ENCODE measurements at regions not wholly inside any gene's neighbourhood (a gene's known extent, or its start where the extent isn't known, plus 50 kb on each side); places are given as distances from the start of the nearest gene placed in this dataset.
A peak's percentile ranks its signal among the peaks of the same experiment; 100 is the strongest.

DNA sequence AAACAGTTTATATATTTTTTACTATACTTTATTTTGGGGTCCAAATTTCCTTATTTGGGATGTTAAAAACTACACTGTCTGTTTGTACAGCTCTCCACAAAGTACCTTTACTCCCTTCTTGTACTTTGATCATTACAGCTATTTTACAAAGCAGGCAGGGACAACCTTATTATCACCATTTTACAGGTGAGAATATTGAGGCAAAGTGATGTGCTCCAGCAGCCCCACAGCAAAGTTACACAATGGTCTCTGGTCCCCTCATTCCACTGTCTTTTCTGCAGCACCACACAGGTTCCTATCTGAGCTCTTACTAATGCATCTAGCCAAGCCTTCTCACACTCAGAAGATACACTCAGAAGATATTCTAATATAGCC is 457.3 kb downstream of the RASEF start:
- DNase-seq (no peak), ATAC-seq (no peak)
- intact Hi-C loops (cut with DNase I, micrococcal nuclease): no loop called here
- TF ChIP-seq CTCF (IDR thresholded peaks at IDR 0.05): no peak
- H3K9me3 ChIP-seq: no peaks in the 10 kb centered on the region
- no peaks in the 10 kb centered on the region for H3K36me3 ChIP-seq (ENCODE audit: low read depth)
- H3K4me3 ChIP-seq: no peak overlapping the region
- H3K4me1 ChIP-seq (ENCODE audit: low read depth): no peaks in the 10 kb centered on the region

DNA sequence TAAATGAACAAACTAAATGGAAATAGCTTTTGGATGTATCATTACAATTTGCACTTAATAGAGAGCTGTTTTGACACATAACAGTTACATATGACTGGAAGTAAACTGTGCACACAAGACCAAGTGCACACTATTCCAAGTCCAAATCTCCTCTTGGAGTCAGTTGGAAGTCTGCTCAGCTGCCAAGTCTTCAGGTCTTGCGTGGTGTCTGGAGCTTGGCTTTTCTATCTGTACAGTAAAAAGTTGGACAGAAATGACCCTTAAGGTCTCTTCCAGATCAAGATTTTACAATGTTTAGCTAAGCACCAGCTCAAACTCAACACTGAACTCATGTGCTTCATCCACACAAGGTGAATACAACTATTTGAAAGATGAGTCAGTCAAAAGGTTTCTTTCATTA is 456.9 kb downstream of the RASEF start:
- Histone ChIP-seq H3K4me3 (no peak overlapping the region), H3K9me3 (no peaks in the 10 kb centered on the region), H3K36me3 (ENCODE audit: low read depth) (no peaks in the 10 kb centered on the region), H3K4me1 (ENCODE audit: low read depth) (no peaks in the 10 kb centered on the region)
- TF ChIP-seq CTCF (IDR thresholded peaks at IDR 0.05): no peak
- DNase-seq (no peak), ATAC-seq (no peak)
- intact Hi-C loops (cut with DNase I, micrococcal nuclease): no loop called here

DNA sequence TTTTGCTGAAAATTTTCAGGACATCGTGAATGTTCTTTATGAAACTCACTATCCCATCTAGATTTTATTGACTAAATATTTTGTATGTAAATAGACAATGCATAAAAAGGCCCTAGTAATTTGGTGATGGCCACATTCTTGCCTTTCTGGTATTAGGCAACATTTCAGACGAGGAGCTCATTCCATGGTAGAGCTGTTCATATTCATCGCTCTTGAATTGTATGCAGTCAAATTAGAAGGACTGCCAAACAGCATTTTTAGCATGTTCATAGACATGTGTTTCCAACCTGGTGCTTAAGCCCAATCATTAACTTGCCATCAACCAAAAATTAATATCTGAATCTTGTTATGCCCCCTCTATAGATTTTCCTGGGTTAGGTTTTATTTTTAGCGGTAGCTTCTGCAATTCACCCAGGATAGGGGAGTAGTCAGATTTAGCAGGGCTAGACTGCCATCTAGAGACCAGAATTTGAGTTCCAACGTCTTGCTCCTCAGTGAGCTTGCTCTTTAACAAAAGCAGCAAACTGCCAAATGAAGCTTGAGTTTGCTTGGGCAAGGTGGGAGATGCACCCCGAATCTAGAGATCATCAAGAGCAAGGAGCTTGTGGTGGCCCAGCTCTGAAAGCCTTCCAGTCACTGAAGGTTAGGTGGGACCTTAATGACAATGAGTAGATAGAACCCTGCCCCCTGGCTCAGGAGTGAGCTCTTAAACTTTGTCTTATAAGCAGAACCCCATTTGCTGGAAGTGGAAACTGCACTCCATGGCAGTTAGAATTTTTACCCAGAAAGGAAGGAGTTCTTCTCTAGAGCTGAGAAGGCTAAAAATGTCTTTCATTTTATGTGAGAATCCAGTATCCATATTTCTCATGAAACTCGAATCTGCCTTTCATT is 456.2 kb downstream of the RASEF start:
- ATAC-seq: peak; percentile 79
- H3K9me3 ChIP-seq: no peaks in the 10 kb centered on the region
- intact Hi-C loops (cut with DNase I, micrococcal nuclease): no loop called here
- H3K4me3 ChIP-seq: no peak overlapping the region
- peak in 1 of 3 donors; percentile 82 for DNase-seq
- no peak for TF ChIP-seq CTCF (IDR thresholded peaks at IDR 0.05)
- no peaks in the 10 kb centered on the region for H3K4me1 ChIP-seq (ENCODE audit: low read depth)
- no peaks in the 10 kb centered on the region for H3K36me3 ChIP-seq (ENCODE audit: low read depth)

GRCh38 chr9:82608487-82608886 is 454.5 kb downstream of the RASEF start:
- peak; percentile 18 for ATAC-seq
- no peaks in the 10 kb centered on the region for H3K36me3 ChIP-seq (ENCODE audit: low read depth)
- intact Hi-C loops (cut with DNase I, micrococcal nuclease): no loop called here
- no peak overlapping the region for H3K4me3 ChIP-seq
- no peak for DNase-seq
- no peaks in the 10 kb centered on the region for H3K4me1 ChIP-seq (ENCODE audit: low read depth)
- no peak for TF ChIP-seq CTCF (IDR thresholded peaks at IDR 0.05)
- no peaks in the 10 kb centered on the region for H3K9me3 ChIP-seq

GRCh38 chr9:82612942-82613341 is 450.0 kb downstream of the RASEF start:
- intact Hi-C loops (cut with DNase I, micrococcal nuclease): no loop called here
- DNase-seq (no peak), ATAC-seq (no peak)
- no peaks in the 10 kb centered on the region for H3K4me1 ChIP-seq (ENCODE audit: low read depth)
- no peaks in the 10 kb centered on the region for H3K9me3 ChIP-seq
- no peak overlapping the region for H3K4me3 ChIP-seq
- no peaks in the 10 kb centered on the region for H3K36me3 ChIP-seq (ENCODE audit: low read depth)
- TF ChIP-seq CTCF (IDR thresholded peaks at IDR 0.05): no peak
